ENCODE measurements at regions not wholly inside any gene's neighbourhood (a gene's known extent, or its start where the extent isn't known, plus 50 kb on each side); places are given as distances from the start of the nearest gene placed in this dataset.

DNA sequence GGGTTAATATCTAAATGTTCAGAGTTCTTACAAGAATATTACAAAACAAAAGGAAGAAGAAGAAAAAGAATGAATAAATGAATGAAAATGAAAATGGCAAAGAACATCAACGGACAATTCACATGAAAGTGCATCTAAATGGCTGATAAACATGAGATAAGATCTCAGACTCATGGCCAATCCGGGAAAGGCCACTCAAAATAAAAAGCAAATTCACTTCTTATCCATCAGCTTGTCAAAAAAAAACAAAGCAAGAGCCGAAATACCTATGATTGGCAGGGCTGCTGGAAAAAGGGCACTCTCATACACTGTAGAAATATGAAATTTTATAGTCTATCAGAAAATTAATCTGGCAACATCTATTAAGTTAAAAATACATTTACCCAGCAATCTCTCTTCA lies 103.6 kb upstream of the EDEM3 start:
- H3K18ac ChIP-seq (ENCODE audit: low read length), result no peak overlapping the region

GRCh38 chr1:184854496-184855140 lies 100.0 kb upstream of the EDEM3 start:
- no CpG with 5 or more reads among the region's 1 CpG for WGBS (ENCODE audit: extremely low coverage, insufficient coverage, insufficient read length)
- no peaks in the 10 kb centered on the region for H3K4me1 ChIP-seq (ENCODE audit: control insufficient read depth in 1 of 2, insufficient read depth in 2 of 2, low read length in 2 of 2)
- no peak overlapping the region for H4K12ac ChIP-seq (ENCODE audit: low read depth, low read length)
- no peaks in the 10 kb centered on the region for H3K9me3 ChIP-seq (ENCODE audit: insufficient read depth, low read depth, low read length)
- no peak overlapping the region for H3K9ac ChIP-seq (ENCODE audit: low read length)
- no peak overlapping the region for H4K91ac ChIP-seq (ENCODE audit: low read depth, low read length)
- no peak overlapping the region for H3K18ac ChIP-seq (ENCODE audit: low read length)
- H3K27me3 ChIP-seq (ENCODE audit: insufficient read depth, low read length), result no peaks in the 10 kb centered on the region
- H2AFZ ChIP-seq (ENCODE audit: insufficient read depth, low read length, poor library complexity), result no peak overlapping the region
- no peaks in the 10 kb centered on the region for H3K36me3 ChIP-seq (ENCODE audit: control insufficient read depth in 1 of 2, insufficient read depth in 2 of 2, low read length in 2 of 2)
- H3K4me2 ChIP-seq (ENCODE audit: low read length), result no peak overlapping the region
- no peak overlapping the region for H3K4ac ChIP-seq (ENCODE audit: low read depth, low read length)
- H2BK120ac ChIP-seq (ENCODE audit: insufficient read depth, low read length, poor library complexity), result no peak overlapping the region
- no peak overlapping the region for H3K14ac ChIP-seq (ENCODE audit: low read length)
- H3K27ac ChIP-seq (ENCODE audit: low read depth, low read length), result no peak overlapping the region
- H4K8ac ChIP-seq (ENCODE audit: low read depth, low read length), result no peak overlapping the region
- H2AK5ac ChIP-seq (ENCODE audit: low read length), result no peak overlapping the region
- no peak overlapping the region for H3K23ac ChIP-seq (ENCODE audit: low read length)
- no peak overlapping the region for H3K4me3 ChIP-seq (ENCODE audit: low read depth, low read length)
- no peak for DNase-seq
- no peaks in the 10 kb centered on the region for H3K79me2 ChIP-seq (ENCODE audit: control insufficient read depth, insufficient read depth, low read length, poor library complexity)
- H2BK12ac ChIP-seq (ENCODE audit: low read length), result no peak overlapping the region
- H3K79me1 ChIP-seq (ENCODE audit: low read length), result no peaks in the 10 kb centered on the region
- no peak overlapping the region for H2BK5ac ChIP-seq (ENCODE audit: low read depth, low read length, poor library complexity)

More for the DNA sequence above, 103.6 kb upstream of the EDEM3 start:
- no peak overlapping the region for H3K27ac ChIP-seq (ENCODE audit: low read depth, low read length)
- no peak overlapping the region for H3K4me3 ChIP-seq (ENCODE audit: low read depth, low read length)
- H3K79me2 ChIP-seq (ENCODE audit: control insufficient read depth, insufficient read depth, low read length, poor library complexity), result no peaks in the 10 kb centered on the region
- WGBS (ENCODE audit: extremely low coverage, insufficient coverage, insufficient read length), result no CpG with 5 or more reads among the region's 3 CpGs
- no peak overlapping the region for H3K4ac ChIP-seq (ENCODE audit: low read depth, low read length)
- H3K9me3 ChIP-seq (ENCODE audit: insufficient read depth, low read depth, low read length), result no peaks in the 10 kb centered on the region
- H3K36me3 ChIP-seq (ENCODE audit: control insufficient read depth in 1 of 2, insufficient read depth in 2 of 2, low read length in 2 of 2), result no peaks in the 10 kb centered on the region
- H2BK120ac ChIP-seq (ENCODE audit: insufficient read depth, low read length, poor library complexity), result no peak overlapping the region
- H3K27me3 ChIP-seq (ENCODE audit: insufficient read depth, low read length), result no peaks in the 10 kb centered on the region
- no peak overlapping the region for H3K4me2 ChIP-seq (ENCODE audit: low read length)
- no peak overlapping the region for H4K12ac ChIP-seq (ENCODE audit: low read depth, low read length)
- no peak overlapping the region for H2AFZ ChIP-seq (ENCODE audit: insufficient read depth, low read length, poor library complexity)
- H3K4me1 ChIP-seq (ENCODE audit: control insufficient read depth in 1 of 2, insufficient read depth in 2 of 2, low read length in 2 of 2), result no peaks in the 10 kb centered on the region
- no peak overlapping the region for H2BK12ac ChIP-seq (ENCODE audit: low read length)
- no peak for DNase-seq
- H4K91ac ChIP-seq (ENCODE audit: low read depth, low read length), result no peak overlapping the region
- H2AK5ac ChIP-seq (ENCODE audit: low read length), result no peak overlapping the region
- no peak overlapping the region for H2BK5ac ChIP-seq (ENCODE audit: low read depth, low read length, poor library complexity)
- no peak overlapping the region for H4K8ac ChIP-seq (ENCODE audit: low read depth, low read length)
- no peak overlapping the region for H3K9ac ChIP-seq (ENCODE audit: low read length)
- H3K14ac ChIP-seq (ENCODE audit: low read length), result no peak overlapping the region
- H3K23ac ChIP-seq (ENCODE audit: low read length), result no peak overlapping the region
- H3K79me1 ChIP-seq (ENCODE audit: low read length), result no peaks in the 10 kb centered on the region

- no peak overlapping the region for H2AK5ac ChIP-seq (ENCODE audit: low read length)
- H3K79me1 ChIP-seq (ENCODE audit: low read length), result no peaks in the 10 kb centered on the region
- no peak overlapping the region for H4K91ac ChIP-seq (ENCODE audit: low read depth, low read length)
- no peaks in the 10 kb centered on the region for H3K9me3 ChIP-seq (ENCODE audit: insufficient read depth, low read depth, low read length)
- WGBS (ENCODE audit: extremely low coverage, insufficient coverage, insufficient read length), result no CpG with 5 or more reads among the region's 1 CpG
- no peak overlapping the region for H3K23ac ChIP-seq (ENCODE audit: low read length)
- no peaks in the 10 kb centered on the region for H3K4me1 ChIP-seq (ENCODE audit: control insufficient read depth in 1 of 2, insufficient read depth in 2 of 2, low read length in 2 of 2)
- no peaks in the 10 kb centered on the region for H3K79me2 ChIP-seq (ENCODE audit: control insufficient read depth, insufficient read depth, low read length, poor library complexity)
- H4K8ac ChIP-seq (ENCODE audit: low read depth, low read length), result no peak overlapping the region
- H3K4ac ChIP-seq (ENCODE audit: low read depth, low read length), result no peak overlapping the region
- no peak overlapping the region for H2BK5ac ChIP-seq (ENCODE audit: low read depth, low read length, poor library complexity)
- H3K18ac ChIP-seq (ENCODE audit: low read length), result no peak overlapping the region
- no peaks in the 10 kb centered on the region for H3K36me3 ChIP-seq (ENCODE audit: control insufficient read depth in 1 of 2, insufficient read depth in 2 of 2, low read length in 2 of 2)
- no peak overlapping the region for H3K27ac ChIP-seq (ENCODE audit: low read depth, low read length)
- no peak overlapping the region for H2BK12ac ChIP-seq (ENCODE audit: low read length)
- H3K9ac ChIP-seq (ENCODE audit: low read length), result no peak overlapping the region
- H3K27me3 ChIP-seq (ENCODE audit: insufficient read depth, low read length), result no peaks in the 10 kb centered on the region
- DNase-seq, result no peak
- H3K14ac ChIP-seq (ENCODE audit: low read length), result no peak overlapping the region
- H4K12ac ChIP-seq (ENCODE audit: low read depth, low read length), result no peak overlapping the region
- no peak overlapping the region for H2AFZ ChIP-seq (ENCODE audit: insufficient read depth, low read length, poor library complexity)
- no peak overlapping the region for H3K4me3 ChIP-seq (ENCODE audit: low read depth, low read length)
- H2BK120ac ChIP-seq (ENCODE audit: insufficient read depth, low read length, poor library complexity), result no peak overlapping the region
- H3K4me2 ChIP-seq (ENCODE audit: low read length), result no peak overlapping the region
Measured at GRCh38 chr1:184854036-184854435, 99.4 kb upstream of the EDEM3 start.

DNA sequence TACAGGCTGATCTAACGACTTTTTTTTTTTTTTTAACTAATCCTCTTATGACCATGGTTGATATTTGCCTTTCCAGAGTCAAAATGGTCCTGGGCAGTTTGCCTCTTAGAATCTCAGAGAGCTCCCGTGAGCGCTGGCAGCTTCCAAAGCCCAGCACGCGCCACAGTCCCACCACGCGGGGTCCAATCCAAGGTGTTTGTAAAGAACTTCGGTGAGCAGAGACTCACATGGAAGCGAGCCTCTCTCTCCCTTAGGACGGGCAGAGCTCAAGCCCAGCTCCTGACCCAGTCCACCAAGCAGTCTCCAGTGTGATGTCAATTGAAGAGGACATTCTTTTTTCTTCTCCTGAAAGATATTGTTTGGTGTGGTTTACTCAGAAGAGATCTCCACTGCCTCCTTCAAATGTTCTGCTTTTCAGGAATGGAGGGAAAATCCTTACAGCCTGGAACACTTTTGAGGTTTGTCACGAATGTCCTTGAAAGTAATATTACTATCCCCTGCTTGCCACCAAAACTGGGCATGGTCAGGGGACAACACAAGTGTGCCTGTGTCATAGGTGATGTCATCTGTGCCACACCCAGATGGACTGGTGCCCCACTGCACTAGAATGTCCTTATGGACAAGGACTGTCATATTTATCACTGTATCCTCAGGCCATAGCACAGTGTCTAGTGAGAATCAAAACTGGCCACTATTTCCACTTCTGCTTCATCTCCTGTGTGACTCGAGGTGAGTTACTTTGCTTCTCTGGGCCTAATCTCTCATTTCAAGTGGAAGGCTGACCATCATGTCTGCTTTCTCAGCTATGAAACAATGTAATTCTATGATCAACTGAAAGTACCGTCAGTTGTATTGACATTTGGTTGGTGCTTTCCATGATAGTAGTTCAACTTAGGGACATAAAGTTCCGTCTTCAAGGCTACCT lies 97.4 kb upstream of the EDEM3 start:
- no peak overlapping the region for H3K9ac ChIP-seq (ENCODE audit: low read length)
- DNase-seq, result no peak
- H3K18ac ChIP-seq (ENCODE audit: low read length), result no peak overlapping the region
- H4K8ac ChIP-seq (ENCODE audit: low read depth, low read length), result no peak overlapping the region
- no peak overlapping the region for H2AFZ ChIP-seq (ENCODE audit: insufficient read depth, low read length, poor library complexity)
- H4K91ac ChIP-seq (ENCODE audit: low read depth, low read length), result no peak overlapping the region
- H3K4me2 ChIP-seq (ENCODE audit: low read length), result no peak overlapping the region
- H3K9me3 ChIP-seq (ENCODE audit: insufficient read depth, low read depth, low read length), result no peaks in the 10 kb centered on the region
- no peaks in the 10 kb centered on the region for H3K79me2 ChIP-seq (ENCODE audit: control insufficient read depth, insufficient read depth, low read length, poor library complexity)
- no peak overlapping the region for H3K4ac ChIP-seq (ENCODE audit: low read depth, low read length)
- H3K27me3 ChIP-seq (ENCODE audit: insufficient read depth, low read length), result no peaks in the 10 kb centered on the region
- no peak overlapping the region for H3K27ac ChIP-seq (ENCODE audit: low read depth, low read length)
- H3K23ac ChIP-seq (ENCODE audit: low read length), result no peak overlapping the region
- H3K36me3 ChIP-seq (ENCODE audit: control insufficient read depth in 1 of 2, insufficient read depth in 2 of 2, low read length in 2 of 2), result no peaks in the 10 kb centered on the region
- H2BK120ac ChIP-seq (ENCODE audit: insufficient read depth, low read length, poor library complexity), result no peak overlapping the region
- no peaks in the 10 kb centered on the region for H3K4me1 ChIP-seq (ENCODE audit: control insufficient read depth in 1 of 2, insufficient read depth in 2 of 2, low read length in 2 of 2)
- no peak overlapping the region for H2BK12ac ChIP-seq (ENCODE audit: low read length)
- H3K14ac ChIP-seq (ENCODE audit: low read length), result no peak overlapping the region
- no peak overlapping the region for H2BK5ac ChIP-seq (ENCODE audit: low read depth, low read length, poor library complexity)
- H3K79me1 ChIP-seq (ENCODE audit: low read length), result no peaks in the 10 kb centered on the region
- no peak overlapping the region for H4K12ac ChIP-seq (ENCODE audit: low read depth, low read length)
- H3K4me3 ChIP-seq (ENCODE audit: low read depth, low read length), result no peak overlapping the region
- H2AK5ac ChIP-seq (ENCODE audit: low read length), result no peak overlapping the region
- WGBS (ENCODE audit: extremely low coverage, insufficient coverage, insufficient read length), result no CpG with 5 or more reads among the region's 14 CpGs

Measured in trophoblast cell (in vitro differentiated cells and primary cell).